HTR-8/SVneo (cell line): ENCODE measurements at regions not wholly inside any gene's neighbourhood (a gene's known extent, or its start where the extent isn't known, plus 50 kb on each side); places are given as distances from the start of the nearest gene placed in this dataset.

Experiments
- DNase-seq: peaks from one replicate; pipeline ENCODE4 v3.0.0; 2011; ENCODE audit warnings: low spot score, mixed read lengths; ENCODE audit not compliant: insufficient read length
- FAIRE-seq: peaks from 2 replicates; lab custom pipeline; 2011; peaks lifted over from hg19 to GRCh38; lab: Jason Lieb, UNC

DNA sequence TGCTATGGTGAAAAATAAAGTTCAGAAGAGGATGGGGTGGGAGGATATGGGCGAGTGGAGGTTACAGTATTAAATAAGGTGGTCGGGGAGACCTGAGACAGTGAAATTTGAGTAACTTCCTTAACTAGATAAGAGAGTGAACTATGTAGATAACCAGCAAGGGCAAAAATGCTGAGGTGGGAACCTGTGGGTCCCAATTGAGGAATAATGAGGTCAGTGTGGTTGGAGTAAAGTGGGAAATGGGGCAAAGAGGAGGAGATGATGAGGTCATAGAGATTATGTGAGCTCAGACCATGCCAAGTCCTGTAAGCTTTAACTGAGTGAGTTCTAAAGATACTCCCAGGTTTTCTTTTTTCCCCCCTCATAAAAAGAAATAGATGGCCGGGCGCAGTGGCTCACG is 614.6 kb upstream of the PLXNA2 start:
- FAIRE-seq (no peak), DNase-seq (no peak)

DNA sequence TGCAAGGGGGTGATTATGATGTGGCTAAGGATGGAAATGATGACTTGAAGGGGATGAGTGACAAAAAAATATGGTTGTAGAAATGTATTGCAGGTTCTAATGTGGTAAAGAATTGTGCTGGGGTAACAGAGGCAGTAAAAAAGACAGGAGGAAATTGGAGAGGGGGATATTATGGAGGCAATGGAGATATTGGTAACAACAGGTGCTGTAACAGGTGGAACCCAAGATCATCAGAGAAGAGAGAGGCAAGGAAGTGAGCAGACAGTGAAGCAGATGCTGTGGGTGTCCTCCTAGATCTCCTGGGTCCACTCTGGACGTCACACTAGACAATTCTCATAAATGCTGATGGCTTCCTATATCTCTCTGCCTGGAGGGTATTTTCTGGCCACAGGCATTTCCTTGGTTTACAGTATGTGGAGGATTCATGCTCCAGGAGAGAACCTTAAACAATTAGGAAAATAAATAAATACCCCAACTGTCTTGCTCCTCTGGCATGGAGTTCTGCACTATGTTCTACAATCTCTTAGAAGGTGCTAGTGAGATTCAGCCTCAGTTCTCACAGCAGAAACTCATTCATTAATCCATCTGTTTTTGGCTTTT is 620.3 kb upstream of the PLXNA2 start:
- FAIRE-seq, result no peak

DNA sequence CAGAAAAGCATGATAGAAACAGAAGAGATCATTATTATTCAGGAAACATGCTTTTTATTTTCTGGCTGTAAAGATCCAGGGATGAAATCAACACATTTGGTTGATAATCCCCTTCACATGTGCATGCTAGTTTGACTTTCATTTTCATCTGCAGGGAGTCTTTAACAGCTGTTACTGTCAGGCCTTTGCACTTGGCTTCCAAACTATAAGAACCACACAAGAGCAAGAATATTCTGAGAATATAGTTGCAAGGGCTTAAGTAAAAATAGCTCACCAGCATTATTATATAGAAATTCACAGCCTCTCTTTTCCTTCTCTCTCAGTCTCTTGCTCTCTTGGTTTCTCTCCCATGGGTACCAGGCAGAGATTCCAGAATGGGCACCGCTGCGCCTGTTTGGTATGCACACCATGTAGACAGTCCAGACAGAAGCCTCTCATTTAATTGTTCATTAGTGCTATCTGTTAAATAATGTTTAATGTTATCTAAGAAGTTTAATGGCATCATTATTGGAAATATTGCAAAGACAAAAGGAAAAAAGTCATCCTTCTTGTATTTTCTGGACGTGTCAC is 622.3 kb upstream of the PLXNA2 start:
- DNase-seq, result no peak
- no peak for FAIRE-seq

More for the DNA sequence above, 620.3 kb upstream of the PLXNA2 start:
- DNase-seq, result peak; percentile 20

DNA sequence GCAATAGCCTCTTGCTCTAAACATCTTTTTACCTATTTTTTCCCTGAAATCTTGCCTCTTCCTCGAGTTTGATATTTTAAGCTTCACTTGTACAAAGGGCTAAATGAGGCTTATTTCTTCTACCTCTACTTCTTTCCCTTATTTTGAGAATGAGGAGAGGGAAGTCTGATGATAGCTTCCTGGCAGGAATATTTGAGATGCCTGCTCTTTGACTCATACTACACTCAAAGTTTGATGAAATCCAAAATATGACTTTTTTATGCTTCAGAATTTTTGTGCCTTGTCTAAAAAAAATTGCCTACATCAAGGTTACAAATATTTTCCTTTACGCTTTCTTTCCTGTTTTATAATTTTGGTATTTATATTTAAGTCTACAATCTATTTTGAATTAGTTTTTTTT is 624.4 kb upstream of the PLXNA2 start:
- DNase-seq (peak; percentile 34), FAIRE-seq (no peak)

DNA sequence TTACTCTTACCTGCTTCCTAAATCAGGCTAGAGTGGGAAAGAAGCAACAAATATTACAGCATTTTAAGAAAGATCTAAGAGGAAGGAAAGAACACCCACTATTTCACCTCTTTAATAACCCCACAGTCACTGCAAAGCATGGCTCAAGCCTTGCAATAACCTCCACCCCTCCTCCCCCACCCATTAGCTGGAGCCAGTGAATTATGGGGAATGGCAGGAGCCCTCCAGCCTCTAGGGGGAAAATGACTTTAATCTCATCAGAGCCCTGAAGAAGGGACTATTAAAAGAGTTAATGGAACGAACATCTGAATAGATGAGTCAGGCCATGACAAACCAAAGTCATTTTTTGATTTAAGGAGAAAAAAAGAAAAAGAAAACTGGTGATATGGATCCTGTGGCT is 630.7 kb upstream of the PLXNA2 start:
- FAIRE-seq (no peak), DNase-seq (no peak)

DNA sequence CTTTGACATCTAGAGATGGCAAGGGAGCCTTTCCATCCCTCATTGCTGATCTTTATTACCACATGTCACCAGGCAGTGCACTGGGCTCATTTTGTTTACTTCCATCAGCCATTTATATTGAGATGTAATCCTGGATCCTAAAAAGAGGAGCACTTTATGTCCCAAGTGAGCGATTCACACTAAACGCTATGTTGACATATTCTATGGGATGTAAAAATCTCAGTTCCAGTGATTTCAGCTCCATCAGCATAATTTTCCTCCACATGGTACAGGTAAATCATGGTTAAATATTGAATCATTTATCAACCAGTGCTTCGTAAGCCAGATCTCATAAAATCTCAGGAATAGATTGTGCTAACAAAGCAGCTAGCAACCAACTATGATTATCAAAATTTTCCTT is 634.8 kb upstream of the PLXNA2 start:
- FAIRE-seq, result no peak
- DNase-seq, result no peak

DNA sequence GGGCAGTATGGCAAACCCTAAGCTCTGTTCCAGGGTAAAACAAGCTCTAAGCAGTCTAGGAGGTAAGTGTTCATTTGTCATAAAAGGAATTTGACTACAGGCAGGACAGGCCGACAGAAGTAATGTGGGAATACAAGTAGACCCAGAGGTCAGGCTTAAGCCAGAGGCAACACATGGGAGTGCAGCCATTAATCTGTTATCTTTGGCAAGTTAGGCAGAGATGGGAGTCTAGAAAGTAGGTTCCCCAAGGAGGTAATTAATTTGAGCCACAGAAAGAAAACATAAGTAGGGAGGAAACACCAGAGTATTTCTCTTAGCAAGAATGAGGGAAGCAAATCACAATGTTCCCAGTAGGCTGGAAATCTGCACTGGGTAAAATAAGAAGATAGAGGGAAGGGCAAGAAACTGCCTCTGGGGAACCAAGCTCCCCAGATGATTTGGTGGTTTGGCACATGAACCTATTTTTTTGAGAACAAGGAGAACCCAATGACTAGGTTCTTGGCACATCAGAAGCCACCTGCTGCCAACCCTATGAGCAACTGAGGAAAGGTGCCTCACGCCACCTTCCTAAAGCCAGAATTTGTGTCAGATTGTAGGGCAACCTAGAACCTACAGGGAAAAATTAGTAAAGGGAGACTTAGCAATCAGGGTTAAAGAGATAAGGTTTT is 636.4 kb upstream of the PLXNA2 start:
- FAIRE-seq, result no peak
- no peak for DNase-seq

DNA sequence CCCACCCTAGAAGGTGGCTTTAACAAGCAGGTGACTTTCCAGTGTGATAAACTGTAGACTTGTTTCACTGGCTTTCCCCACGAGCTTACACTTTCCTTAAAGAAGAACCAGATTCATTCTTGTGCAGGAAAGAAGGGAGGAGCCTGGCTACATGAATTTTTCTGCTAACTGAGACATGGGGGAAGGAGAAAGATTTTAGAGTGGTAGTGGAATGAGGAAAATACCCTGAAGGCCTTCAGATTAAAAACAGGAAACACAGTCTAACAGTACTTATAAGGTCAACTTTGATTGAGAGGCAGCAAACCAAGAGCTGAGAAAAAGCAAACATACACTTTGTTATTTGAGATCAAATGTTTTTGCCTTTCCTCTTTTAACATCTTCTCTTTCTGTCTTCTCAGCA is 640.9 kb upstream of the PLXNA2 start:
- FAIRE-seq (no peak), DNase-seq (no peak)

DNA sequence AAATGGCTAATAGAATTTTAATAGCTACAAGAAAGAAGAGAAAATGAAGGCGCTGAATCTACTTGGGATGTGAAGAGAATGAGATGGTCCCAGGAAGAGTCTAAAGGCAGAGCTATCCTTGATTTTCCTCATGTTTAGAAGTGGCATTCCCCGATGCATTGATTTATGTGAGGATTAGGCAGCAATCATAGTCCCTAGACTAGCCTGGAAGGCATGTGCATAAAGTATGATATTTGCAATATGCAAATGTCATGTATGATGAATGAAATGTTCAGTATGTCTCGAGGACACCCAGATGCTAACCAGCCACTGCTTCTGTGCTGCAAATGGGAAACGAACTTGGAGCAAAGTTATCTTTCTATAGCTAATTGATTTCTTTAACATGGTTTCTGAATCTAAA is 641.5 kb upstream of the PLXNA2 start:
- DNase-seq, result no peak
- no peak for FAIRE-seq

DNA sequence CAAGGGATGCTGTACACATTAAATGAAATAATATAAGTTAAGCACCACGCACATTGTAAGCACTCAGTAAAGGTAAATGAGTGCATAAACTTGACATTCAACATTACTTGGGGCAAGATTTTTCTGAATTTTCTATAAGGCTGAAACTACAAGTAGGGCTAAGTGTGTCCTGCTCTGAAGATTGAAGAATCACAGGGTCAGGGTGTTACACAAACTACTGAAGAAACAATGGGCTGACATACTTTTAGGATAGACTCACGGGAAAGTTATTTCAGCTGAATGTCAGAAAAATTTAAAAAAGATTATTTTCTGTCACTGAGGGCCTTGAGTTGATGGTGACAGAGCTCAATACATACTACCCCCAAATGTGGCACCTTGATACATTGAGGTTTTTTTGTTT is 644.2 kb upstream of the PLXNA2 start:
- DNase-seq (no peak), FAIRE-seq (no peak)

DNA sequence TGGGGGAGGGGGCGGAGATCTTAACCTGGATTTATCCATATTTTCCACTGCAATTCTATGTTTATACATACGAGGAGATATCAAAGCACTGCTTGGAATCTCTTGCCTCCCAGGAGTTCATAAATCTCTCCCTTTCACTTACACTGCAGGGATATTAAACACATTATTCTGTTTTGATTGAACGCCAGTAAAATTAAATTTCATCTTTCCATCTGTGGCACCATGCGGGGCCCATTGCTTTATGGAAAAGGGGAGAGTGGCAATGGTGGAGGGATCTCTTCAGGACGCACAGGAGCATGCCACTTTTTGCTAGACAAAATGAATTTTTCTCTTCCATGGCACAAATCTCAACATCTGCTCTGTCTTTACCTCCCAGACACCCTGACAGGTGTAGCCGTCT is 648.0 kb upstream of the PLXNA2 start:
- DNase-seq (no peak), FAIRE-seq (no peak)

DNA sequence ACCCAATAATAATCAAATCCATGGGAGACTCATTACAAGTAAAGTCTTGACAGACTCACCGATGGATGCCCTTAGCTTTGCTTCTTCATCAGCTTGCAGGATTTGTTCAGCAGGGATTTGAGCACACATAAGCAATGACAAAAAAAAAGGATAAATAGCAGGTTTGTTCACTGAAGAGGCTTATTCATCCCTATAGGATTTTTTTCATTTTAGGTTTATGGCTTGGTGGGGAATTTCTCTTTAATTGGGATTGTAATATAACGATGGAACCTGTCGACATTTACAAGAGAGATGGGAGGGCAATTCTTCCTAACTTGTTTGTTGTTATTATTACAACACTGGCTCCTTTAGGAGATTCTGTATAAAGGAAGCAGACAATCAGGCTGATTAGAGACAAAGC is 649.1 kb upstream of the PLXNA2 start:
- no peak for FAIRE-seq
- DNase-seq, result no peak

DNA sequence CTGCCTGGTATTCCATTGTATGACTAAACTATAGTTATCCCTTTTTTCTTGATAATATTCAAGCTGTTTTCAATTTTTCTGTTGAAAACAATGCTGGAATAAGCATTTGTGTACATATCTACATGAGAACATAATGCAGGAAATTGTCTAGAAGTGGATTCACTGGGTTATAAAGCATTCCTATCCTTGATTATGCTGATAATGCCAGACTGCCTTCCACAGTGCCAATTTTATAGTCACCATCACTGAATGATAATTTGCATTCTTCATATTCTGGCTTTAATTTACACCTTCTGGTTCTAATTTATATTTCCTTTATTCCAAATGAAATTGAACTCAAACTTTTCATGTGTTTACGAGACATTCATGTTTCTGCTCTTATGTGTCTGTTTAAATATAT is 651.0 kb upstream of the PLXNA2 start:
- FAIRE-seq (no peak), DNase-seq (no peak)

DNA sequence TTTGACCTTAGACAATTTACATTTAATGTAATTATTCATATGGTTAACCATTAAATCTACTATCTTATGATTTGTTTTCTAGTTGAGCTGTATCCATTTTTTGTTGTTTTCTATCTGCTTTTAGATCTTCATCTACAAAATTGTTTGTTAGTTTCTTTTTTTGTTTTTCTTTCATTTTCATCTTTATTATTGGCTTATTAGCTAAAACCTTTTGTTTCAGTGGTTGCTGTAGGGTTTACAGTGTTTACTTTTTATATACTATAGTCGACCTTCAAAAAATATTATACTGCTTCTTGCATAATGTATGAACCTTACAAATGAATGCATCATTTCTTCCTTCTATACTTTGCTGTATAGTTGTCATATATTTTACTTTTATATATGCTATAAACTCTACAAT is 651.6 kb upstream of the PLXNA2 start:
- DNase-seq (no peak), FAIRE-seq (no peak)

DNA sequence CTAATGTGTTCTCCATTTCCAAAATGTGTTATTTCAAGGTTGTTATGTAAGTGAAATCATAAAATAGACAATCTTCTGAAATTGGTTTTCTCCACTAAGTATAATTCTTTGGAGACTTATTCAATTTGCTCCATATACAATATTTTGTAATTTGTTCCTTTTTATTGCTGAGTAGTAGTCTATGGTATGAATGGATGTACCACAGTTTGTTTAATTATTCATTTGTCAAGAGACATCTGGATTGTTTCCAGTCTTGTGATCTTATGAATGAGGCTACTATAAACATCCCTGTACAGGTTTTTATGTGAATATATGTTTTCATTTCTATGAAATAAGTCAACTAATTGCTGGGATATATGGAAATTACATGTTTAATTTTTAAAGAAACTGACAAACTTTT is 652.6 kb upstream of the PLXNA2 start:
- DNase-seq (no peak), FAIRE-seq (no peak)

DNA sequence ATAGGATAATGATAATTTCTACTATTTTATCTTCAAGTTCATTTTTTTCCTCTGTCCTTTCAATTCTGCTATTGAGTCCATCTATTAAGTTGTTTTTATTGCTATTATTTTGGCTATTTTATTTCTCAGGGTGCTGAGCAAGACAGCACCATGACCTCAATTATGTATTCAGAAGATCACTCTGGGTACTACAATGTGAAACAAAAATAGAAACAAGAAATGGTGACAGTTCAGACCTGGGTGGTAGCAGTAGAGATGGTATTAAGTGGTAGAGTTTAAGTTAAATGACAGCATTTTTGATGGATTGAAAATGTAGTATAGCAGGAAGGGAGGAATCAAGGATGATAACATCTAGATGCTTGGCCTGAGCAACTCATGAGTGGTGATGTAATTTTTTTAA is 655.3 kb upstream of the PLXNA2 start:
- no peak for DNase-seq
- FAIRE-seq, result no peak

DNA sequence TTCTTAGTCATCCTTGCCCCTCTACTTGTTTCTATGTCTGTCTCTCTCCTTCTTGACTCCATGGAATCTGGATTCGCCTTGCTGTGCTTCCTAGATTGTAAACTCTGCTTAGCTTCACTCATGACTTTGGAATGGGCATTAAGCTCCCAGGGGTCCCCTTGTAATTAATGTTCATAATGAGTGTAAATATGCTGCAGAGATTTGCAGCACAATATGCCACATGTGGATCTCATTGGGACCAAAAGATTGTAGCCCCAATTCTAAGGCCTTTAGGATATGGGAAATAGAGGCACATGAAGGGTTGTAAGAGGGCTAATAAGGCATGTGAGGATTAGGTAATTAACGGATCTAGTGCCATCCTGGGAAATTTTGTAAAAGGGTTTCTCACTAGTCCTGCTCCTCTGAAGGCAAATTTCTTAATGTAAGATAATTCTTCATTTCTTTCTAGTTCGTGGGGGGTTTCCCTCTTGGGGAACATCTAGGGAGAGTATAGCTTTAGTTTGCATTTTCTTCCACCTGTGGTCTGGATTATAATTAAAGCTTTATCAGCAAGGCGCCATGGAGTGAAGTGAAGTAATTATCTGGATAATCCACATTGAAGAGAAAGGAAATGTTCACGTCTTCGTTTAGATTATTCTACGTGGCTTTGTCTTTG is 659.2 kb upstream of the PLXNA2 start:
- FAIRE-seq, result no peak
- no peak for DNase-seq

DNA sequence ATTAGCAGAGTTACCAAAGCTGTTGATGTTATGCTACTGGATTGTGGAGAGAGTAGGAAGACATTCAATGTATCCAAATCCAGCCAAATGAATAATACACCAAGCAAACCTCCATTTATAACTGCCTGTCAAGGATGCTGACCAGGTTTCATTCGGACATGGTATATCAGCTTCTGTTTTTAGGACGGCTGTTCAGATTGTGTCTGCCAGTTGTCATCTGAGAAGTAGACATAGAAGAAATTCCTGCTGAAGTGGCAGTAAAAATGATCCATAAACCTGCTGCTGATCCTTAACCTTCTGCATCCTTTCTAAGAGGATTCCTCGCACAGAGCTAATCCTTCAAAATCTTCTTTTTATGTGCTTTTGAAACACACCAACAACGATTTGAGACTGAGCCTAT is 663.6 kb upstream of the PLXNA2 start:
- DNase-seq, result no peak
- no peak for FAIRE-seq

DNA sequence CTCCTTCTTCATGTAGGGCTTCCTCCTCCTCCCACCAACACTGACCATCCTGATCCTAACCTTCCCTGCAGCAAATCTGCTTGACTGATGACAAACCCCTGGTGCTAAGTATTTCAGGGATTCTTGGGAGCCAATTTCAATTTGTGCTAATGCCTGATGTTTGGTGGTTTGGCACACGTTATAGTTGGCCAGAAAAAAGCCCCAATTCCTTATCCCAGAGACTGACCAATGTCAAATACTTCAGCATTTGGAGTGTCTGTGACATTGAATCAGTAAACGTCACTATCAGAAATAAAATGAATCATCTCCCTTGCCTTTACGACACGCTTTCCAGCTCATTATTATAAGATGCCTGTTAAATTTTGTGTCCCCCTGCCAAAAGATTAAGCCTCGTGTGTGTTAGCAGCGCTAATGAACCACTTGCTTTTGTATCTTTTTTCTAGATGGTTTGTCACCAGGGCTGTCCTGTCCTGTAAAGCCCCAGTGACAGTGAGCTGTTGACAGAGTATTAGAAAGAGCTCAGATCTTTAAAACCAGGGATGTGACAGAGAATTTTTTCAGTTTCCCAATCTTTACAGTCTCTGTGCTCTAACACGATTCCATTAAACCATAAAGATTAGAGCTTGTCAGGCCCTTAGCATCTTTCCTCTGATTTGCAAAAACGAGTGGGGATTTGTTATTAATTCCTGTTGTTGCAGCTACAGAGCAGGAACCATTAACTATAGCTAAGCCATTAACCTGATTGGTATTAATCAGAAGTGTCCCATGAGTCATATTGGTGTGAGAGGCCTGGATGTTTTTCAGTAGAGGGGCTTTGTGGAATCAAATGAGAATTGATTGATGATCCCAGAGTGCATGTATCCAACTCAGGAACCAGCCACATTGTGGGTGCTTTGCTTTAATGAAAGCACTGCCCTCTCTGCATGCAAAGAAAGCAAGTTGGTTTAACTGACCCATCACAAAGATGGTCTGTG is 665.1 kb upstream of the PLXNA2 start:
- DNase-seq (no peak), FAIRE-seq (no peak)

DNA sequence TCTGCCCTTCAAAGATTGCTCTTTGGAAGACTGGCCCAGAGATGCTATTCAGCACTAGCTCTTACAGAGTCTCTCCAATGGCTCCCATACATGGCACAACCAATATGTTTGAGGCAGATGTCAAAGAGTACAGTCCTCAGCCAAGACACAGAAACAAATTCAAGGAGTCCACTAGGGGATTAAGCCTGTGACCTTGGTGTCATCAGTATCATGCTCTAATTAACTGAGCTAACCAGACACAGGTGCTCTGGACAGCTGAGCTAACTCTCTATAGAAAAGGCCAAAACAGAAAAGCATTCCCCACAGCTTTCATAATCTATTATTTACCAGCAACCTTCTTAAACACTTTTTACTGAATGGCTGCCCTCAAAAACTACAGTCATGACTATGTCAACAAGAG is 666.0 kb upstream of the PLXNA2 start:
- DNase-seq (no peak), FAIRE-seq (no peak)
